Loucy (cell line): ENCODE measurements at regions not wholly inside any gene's neighbourhood (a gene's known extent, or its start where the extent isn't known, plus 50 kb on each side); places are given as distances from the start of the nearest gene placed in this dataset.

Experiments
- H2AFZ ChIP-seq: fragments of 200-600 bp; sonication (generic); 2 replicates; pipeline ENCODE4 v1.6.0; 2016; ENCODE audit warnings: antibody characterized with exemption, mild to moderate bottlenecking, low read length, moderate library complexity
- H3F3A ChIP-seq: fragments of 200-600 bp; 2 replicates; pipeline ENCODE4 v1.6.0; 2016; ENCODE audit warnings: antibody characterized with exemption, low read depth, mild to moderate bottlenecking
- H3K27me3 ChIP-seq: fragments of 200-600 bp; sonication (generic); 2 replicates; pipeline ENCODE4 v1.6.1; 2014; ENCODE audit warnings: low read length, mild to moderate bottlenecking; ENCODE audit not compliant: insufficient read depth, poor library complexity, severe bottlenecking
- H3K36me3 ChIP-seq: fragments of 200-600 bp; sonication (generic); 2 replicates; pipeline ENCODE4 v1.6.1; 2016; ENCODE audit warnings: low read length; ENCODE audit not compliant: insufficient read depth
- H3K4me1 ChIP-seq: fragments of 200-600 bp; sonication (generic); 2 replicates; pipeline ENCODE4 v1.5.1; 2014; ENCODE audit warnings: low read length, mild to moderate bottlenecking; ENCODE audit not compliant: insufficient read depth, poor library complexity, severe bottlenecking
- H3K4me2 ChIP-seq: fragments of 200-600 bp; sonication (generic); 2 replicates; pipeline ENCODE4 v1.6.0; 2014; ENCODE audit warnings: antibody characterized with exemption, low read length, low read depth, mild to moderate bottlenecking; ENCODE audit not compliant: poor library complexity, severe bottlenecking
- H3K4me3 ChIP-seq: fragments of 200-600 bp; sonication (generic); 2 replicates; pipeline ENCODE4 v1.5.1; 2014; ENCODE audit warnings: low read length, mild to moderate bottlenecking, mixed read lengths; ENCODE audit not compliant: poor library complexity, severe bottlenecking
- H3K79me2 ChIP-seq: fragments of 200-600 bp; sonication (generic); 2 replicates; pipeline ENCODE4 v1.6.1; 2014; ENCODE audit warnings: low read length; ENCODE audit not compliant: insufficient read depth
- H3K9ac ChIP-seq: fragments of 200-600 bp; sonication (generic); 2 replicates; pipeline ENCODE4 v1.6.0; 2014; ENCODE audit warnings: mild to moderate bottlenecking, low read depth, low read length, moderate library complexity; ENCODE audit not compliant: poor library complexity, severe bottlenecking
- H3K9me2 ChIP-seq: fragments of 200-600 bp; sonication (generic); replicated peaks from 2 replicates; pipeline ENCODE4 v1.6.1; 2016; ENCODE audit warnings: low read depth, low read length, mixed read lengths
- H3K9me3 ChIP-seq: fragments of 200-600 bp; sonication (generic); 2 replicates; pipeline ENCODE4 v1.6.1; 2014; ENCODE audit warnings: mild to moderate bottlenecking, antibody characterized with exemption, low read length, low read depth; ENCODE audit not compliant: insufficient read depth
- H4K20me1 ChIP-seq: fragments of 200-600 bp; sonication (generic); 2 replicates; pipeline ENCODE4 v1.6.0; 2014; ENCODE audit warnings: antibody characterized with exemption, low read length, mild to moderate bottlenecking; ENCODE audit not compliant: insufficient read depth, poor library complexity, severe bottlenecking
- CTCF ChIP-seq: fragments of 200-600 bp; sonication (generic); conservative IDR thresholded peaks from 2 replicates; pipeline ENCODE4 v1.5.1; 2014; ENCODE audit warnings: mild to moderate bottlenecking, antibody characterized with exemption, low read length
- EZH2phosphoT487 ChIP-seq: fragments of 200-600 bp; IDR thresholded peaks from 2 replicates; pipeline ENCODE4 v1.6.1; 2018; ENCODE audit warnings: antibody characterized with exemption, mild to moderate bottlenecking, moderate library complexity, borderline replicate concordance

DNA sequence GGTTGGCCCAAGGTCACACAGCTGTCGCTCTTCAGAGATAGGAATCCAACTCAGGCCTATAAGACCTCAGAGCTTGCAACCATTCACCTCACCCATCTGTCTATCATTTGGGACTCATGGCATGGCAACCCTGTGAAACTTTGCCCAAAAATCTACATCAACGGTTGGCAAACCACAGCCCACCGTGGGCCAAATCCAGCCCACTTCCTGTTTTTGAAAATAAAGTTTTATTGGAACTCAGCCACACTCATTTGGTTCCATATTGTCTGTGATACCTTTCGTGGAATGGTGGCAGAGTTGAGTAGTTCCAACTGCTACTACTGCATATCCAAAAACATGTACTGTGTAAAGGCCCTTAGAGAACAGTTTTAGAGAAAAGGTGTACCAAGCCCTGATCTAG is 307.8 kb downstream of the MN1 start:
- TF ChIP-seq EZH2phosphoT487 (no peak), CTCF (no peak)

DNA sequence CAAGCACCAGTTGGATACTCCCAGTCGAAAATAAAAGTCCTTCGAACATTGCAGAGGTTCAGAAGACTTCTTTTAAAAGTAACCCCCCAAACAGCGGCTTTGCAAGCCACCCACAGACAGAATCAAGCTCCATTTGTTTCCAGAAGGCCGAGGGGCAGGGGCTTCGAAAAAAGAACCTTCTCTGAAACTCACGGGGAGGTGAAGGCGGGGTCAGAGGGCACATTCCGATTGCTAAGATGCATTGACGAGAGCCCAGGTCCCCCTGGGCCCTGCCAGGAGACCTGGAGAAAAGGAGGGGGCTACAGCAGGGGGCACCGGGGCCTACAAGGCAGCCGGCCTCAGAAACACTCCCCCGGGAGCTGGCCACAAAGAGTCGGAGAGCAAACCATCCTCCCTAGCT is 306.8 kb downstream of the MN1 start:
- no peaks in the 10 kb centered on the region for H3K9me3 ChIP-seq
- no peak overlapping the region for H3K4me3 ChIP-seq
- no peak overlapping the region for H2AFZ ChIP-seq
- no peak overlapping the region for H3K4me2 ChIP-seq
- no peaks in the 10 kb centered on the region for H3F3A ChIP-seq
- TF ChIP-seq EZH2phosphoT487 (no peak), CTCF (no peak)
- no peaks in the 10 kb centered on the region for H4K20me1 ChIP-seq
- no peaks in the 10 kb centered on the region for H3K36me3 ChIP-seq
- no peak overlapping the region for H3K9ac ChIP-seq
- no peaks in the 10 kb centered on the region for H3K27me3 ChIP-seq
- H3K79me2 ChIP-seq, result no peaks in the 10 kb centered on the region
- no peaks in the 10 kb centered on the region for H3K9me2 ChIP-seq
- no peaks in the 10 kb centered on the region for H3K4me1 ChIP-seq

More for the DNA sequence above, 307.8 kb downstream of the MN1 start:
- H3K9ac ChIP-seq, result no peak overlapping the region
- no peaks in the 10 kb centered on the region for H3K79me2 ChIP-seq
- no peaks in the 10 kb centered on the region for H3K9me2 ChIP-seq
- no peak overlapping the region for H2AFZ ChIP-seq
- no peaks in the 10 kb centered on the region for H3K36me3 ChIP-seq
- H3F3A ChIP-seq, result no peaks in the 10 kb centered on the region
- no peaks in the 10 kb centered on the region for H3K4me1 ChIP-seq
- H4K20me1 ChIP-seq, result no peaks in the 10 kb centered on the region
- no peaks in the 10 kb centered on the region for H3K27me3 ChIP-seq
- no peak overlapping the region for H3K4me3 ChIP-seq
- no peak overlapping the region for H3K4me2 ChIP-seq
- H3K9me3 ChIP-seq, result no peaks in the 10 kb centered on the region

DNA sequence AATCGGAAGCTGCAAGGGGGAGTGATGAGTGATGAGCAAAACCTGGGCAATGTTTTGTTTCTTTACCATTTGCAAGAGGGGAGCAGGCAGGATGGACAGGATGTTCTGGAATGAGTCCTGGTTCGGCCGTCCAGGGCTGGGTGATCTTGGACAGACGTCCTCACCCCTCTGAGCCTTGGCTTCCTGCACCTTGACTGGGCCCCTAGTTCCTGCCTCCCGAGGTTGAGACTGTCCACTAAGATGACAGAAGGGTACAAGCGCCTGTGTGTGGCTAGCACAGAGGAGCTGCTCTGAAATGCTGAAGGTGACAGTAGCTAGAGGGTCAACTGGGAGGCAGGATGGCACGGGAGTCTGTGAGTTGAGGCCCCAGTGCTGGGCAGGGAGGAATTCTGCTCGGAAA is 306.2 kb downstream of the MN1 start:
- Histone ChIP-seq H4K20me1 (no peaks in the 10 kb centered on the region), H2AFZ (no peak overlapping the region), H3K4me3 (no peak overlapping the region), H3K9ac (no peak overlapping the region), H3K4me1 (no peaks in the 10 kb centered on the region), H3F3A (no peaks in the 10 kb centered on the region), H3K9me3 (no peaks in the 10 kb centered on the region), H3K27me3 (no peaks in the 10 kb centered on the region), H3K79me2 (no peaks in the 10 kb centered on the region), H3K36me3 (no peaks in the 10 kb centered on the region), H3K4me2 (no peak overlapping the region), H3K9me2 (no peaks in the 10 kb centered on the region)
- TF ChIP-seq EZH2phosphoT487 (no peak), CTCF (no peak)
